ENCODE measurements at regions not wholly inside any gene's neighbourhood (a gene's known extent, or its start where the extent isn't known, plus 50 kb on each side); places are given as distances from the start of the nearest gene placed in this dataset.

GRCh38 chr10:27451054-27451453 lies 53.0 kb upstream of the RAB18 start:
- Histone ChIP-seq H3K27ac (ENCODE audit: low read depth, low read length) (no peak overlapping the region), H3K27me3 (ENCODE audit: insufficient read depth, low read length) (no peaks in the 10 kb centered on the region), H3K4me1 (ENCODE audit: insufficient read depth, low read length) (no peaks in the 10 kb centered on the region), H3K9me3 (ENCODE audit: insufficient read depth, low read depth, low read length) (no peaks in the 10 kb centered on the region), H3K36me3 (ENCODE audit: insufficient read depth, low read length) (no peaks in the 10 kb centered on the region), H3K4me3 (ENCODE audit: low read length) (no peak overlapping the region), H3K9ac (ENCODE audit: low read depth, low read length) (no peak overlapping the region)
- 95% methylated on average over 6 of the region's 6 CpGs for WGBS

GRCh38 chr10:27450225-27450624 lies 53.9 kb upstream of the RAB18 start:
- Histone ChIP-seq H3K9ac (ENCODE audit: low read depth, low read length) (no peak overlapping the region), H3K36me3 (ENCODE audit: insufficient read depth, low read length) (no peaks in the 10 kb centered on the region), H3K4me3 (ENCODE audit: low read length) (no peak overlapping the region), H3K27me3 (ENCODE audit: insufficient read depth, low read length) (no peaks in the 10 kb centered on the region), H3K4me1 (ENCODE audit: insufficient read depth, low read length) (no peaks in the 10 kb centered on the region), H3K9me3 (ENCODE audit: insufficient read depth, low read depth, low read length) (no peaks in the 10 kb centered on the region), H3K27ac (ENCODE audit: low read depth, low read length) (no peak overlapping the region)

GRCh38 chr10:27449571-27449970 lies 54.5 kb upstream of the RAB18 start:
- no peak overlapping the region for H3K27ac ChIP-seq (ENCODE audit: low read depth, low read length)
- H3K27me3 ChIP-seq (ENCODE audit: insufficient read depth, low read length): no peaks in the 10 kb centered on the region
- H3K9ac ChIP-seq (ENCODE audit: low read depth, low read length): no peak overlapping the region
- H3K36me3 ChIP-seq (ENCODE audit: insufficient read depth, low read length): no peaks in the 10 kb centered on the region
- no peaks in the 10 kb centered on the region for H3K9me3 ChIP-seq (ENCODE audit: insufficient read depth, low read depth, low read length)
- no peaks in the 10 kb centered on the region for H3K4me1 ChIP-seq (ENCODE audit: insufficient read depth, low read length)
- no peak overlapping the region for H3K4me3 ChIP-seq (ENCODE audit: low read length)
- 91% methylated on average over 3 of the region's 4 CpGs for WGBS

GRCh38 chr10:27448921-27449320 lies 55.2 kb upstream of the RAB18 start:
- Histone ChIP-seq H3K4me3 (ENCODE audit: low read length) (no peak overlapping the region), H3K27ac (ENCODE audit: low read depth, low read length) (no peak overlapping the region), H3K36me3 (ENCODE audit: insufficient read depth, low read length) (no peaks in the 10 kb centered on the region), H3K27me3 (ENCODE audit: insufficient read depth, low read length) (no peaks in the 10 kb centered on the region), H3K9me3 (ENCODE audit: insufficient read depth, low read depth, low read length) (no peaks in the 10 kb centered on the region), H3K4me1 (ENCODE audit: insufficient read depth, low read length) (no peaks in the 10 kb centered on the region), H3K9ac (ENCODE audit: low read depth, low read length) (no peak overlapping the region)
- WGBS: 96% methylated on average over 2 of the region's 2 CpGs

GRCh38 chr10:27447540-27447939 lies 56.6 kb upstream of the RAB18 start:
- 98% methylated on average over 3 of the region's 3 CpGs for WGBS
- H3K4me1 ChIP-seq (ENCODE audit: insufficient read depth, low read length): no peaks in the 10 kb centered on the region
- no peak overlapping the region for H3K9ac ChIP-seq (ENCODE audit: low read depth, low read length)
- H3K27me3 ChIP-seq (ENCODE audit: insufficient read depth, low read length): no peaks in the 10 kb centered on the region
- H3K9me3 ChIP-seq (ENCODE audit: insufficient read depth, low read depth, low read length): no peaks in the 10 kb centered on the region
- H3K36me3 ChIP-seq (ENCODE audit: insufficient read depth, low read length): no peaks in the 10 kb centered on the region
- no peak overlapping the region for H3K4me3 ChIP-seq (ENCODE audit: low read length)
- H3K27ac ChIP-seq (ENCODE audit: low read depth, low read length): no peak overlapping the region

- Histone ChIP-seq H3K4me1 (ENCODE audit: insufficient read depth, low read length) (no peaks in the 10 kb centered on the region), H3K9ac (ENCODE audit: low read depth, low read length) (no peak overlapping the region), H3K27ac (ENCODE audit: low read depth, low read length) (no peak overlapping the region), H3K9me3 (ENCODE audit: insufficient read depth, low read depth, low read length) (no peaks in the 10 kb centered on the region), H3K27me3 (ENCODE audit: insufficient read depth, low read length) (no peaks in the 10 kb centered on the region), H3K4me3 (ENCODE audit: low read length) (no peak overlapping the region), H3K36me3 (ENCODE audit: insufficient read depth, low read length) (no peaks in the 10 kb centered on the region)
- WGBS: 56% methylated on average over 3 of the region's 5 CpGs
These were observed 57.8 kb upstream of the RAB18 start for GRCh38 chr10:27446091-27446918.

GRCh38 chr10:27445070-27445469 lies 59.0 kb upstream of the RAB18 start:
- H3K27me3 ChIP-seq (ENCODE audit: insufficient read depth, low read length): no peaks in the 10 kb centered on the region
- no peaks in the 10 kb centered on the region for H3K36me3 ChIP-seq (ENCODE audit: insufficient read depth, low read length)
- H3K27ac ChIP-seq (ENCODE audit: low read depth, low read length): no peak overlapping the region
- WGBS: 86% methylated on average over 4 of the region's 5 CpGs
- H3K9me3 ChIP-seq (ENCODE audit: insufficient read depth, low read depth, low read length): no peaks in the 10 kb centered on the region
- no peak overlapping the region for H3K9ac ChIP-seq (ENCODE audit: low read depth, low read length)
- no peak overlapping the region for H3K4me3 ChIP-seq (ENCODE audit: low read length)
- no peaks in the 10 kb centered on the region for H3K4me1 ChIP-seq (ENCODE audit: insufficient read depth, low read length)

- Histone ChIP-seq H3K9ac (ENCODE audit: low read depth, low read length) (no peak overlapping the region), H3K4me1 (ENCODE audit: insufficient read depth, low read length) (no peaks in the 10 kb centered on the region), H3K27me3 (ENCODE audit: insufficient read depth, low read length) (no peaks in the 10 kb centered on the region), H3K9me3 (ENCODE audit: insufficient read depth, low read depth, low read length) (no peaks in the 10 kb centered on the region), H3K27ac (ENCODE audit: low read depth, low read length) (no peak overlapping the region), H3K4me3 (ENCODE audit: low read length) (no peak overlapping the region), H3K36me3 (ENCODE audit: insufficient read depth, low read length) (no peaks in the 10 kb centered on the region)
- WGBS: 73% methylated on average over 2 of the region's 2 CpGs
These were observed 63.6 kb upstream of the RAB18 start for GRCh38 chr10:27440478-27440877.

- Histone ChIP-seq H3K36me3 (ENCODE audit: insufficient read depth, low read length) (no peaks in the 10 kb centered on the region), H3K27ac (ENCODE audit: low read depth, low read length) (no peak overlapping the region), H3K27me3 (ENCODE audit: insufficient read depth, low read length) (no peaks in the 10 kb centered on the region), H3K9ac (ENCODE audit: low read depth, low read length) (no peak overlapping the region), H3K4me3 (ENCODE audit: low read length) (no peak overlapping the region), H3K9me3 (ENCODE audit: insufficient read depth, low read depth, low read length) (no peaks in the 10 kb centered on the region), H3K4me1 (ENCODE audit: insufficient read depth, low read length) (no peaks in the 10 kb centered on the region)
These were observed 64.1 kb upstream of the RAB18 start for GRCh38 chr10:27440021-27440420.

GRCh38 chr10:27439101-27439500 lies 65.0 kb upstream of the RAB18 start:
- no CpG with 5 or more reads among the region's 1 CpG for WGBS
- H3K4me3 ChIP-seq (ENCODE audit: low read length): no peak overlapping the region
- no peak overlapping the region for H3K9ac ChIP-seq (ENCODE audit: low read depth, low read length)
- H3K36me3 ChIP-seq (ENCODE audit: insufficient read depth, low read length): no peaks in the 10 kb centered on the region
- H3K27ac ChIP-seq (ENCODE audit: low read depth, low read length): no peak overlapping the region
- no peaks in the 10 kb centered on the region for H3K9me3 ChIP-seq (ENCODE audit: insufficient read depth, low read depth, low read length)
- no peaks in the 10 kb centered on the region for H3K4me1 ChIP-seq (ENCODE audit: insufficient read depth, low read length)
- H3K27me3 ChIP-seq (ENCODE audit: insufficient read depth, low read length): no peaks in the 10 kb centered on the region

GRCh38 chr10:27437775-27438174 lies 66.3 kb upstream of the RAB18 start:
- no peaks in the 10 kb centered on the region for H3K9me3 ChIP-seq (ENCODE audit: insufficient read depth, low read depth, low read length)
- no peaks in the 10 kb centered on the region for H3K4me1 ChIP-seq (ENCODE audit: insufficient read depth, low read length)
- no peaks in the 10 kb centered on the region for H3K27me3 ChIP-seq (ENCODE audit: insufficient read depth, low read length)
- no peak overlapping the region for H3K9ac ChIP-seq (ENCODE audit: low read depth, low read length)
- H3K27ac ChIP-seq (ENCODE audit: low read depth, low read length): no peak overlapping the region
- H3K4me3 ChIP-seq (ENCODE audit: low read length): no peak overlapping the region
- H3K36me3 ChIP-seq (ENCODE audit: insufficient read depth, low read length): no peaks in the 10 kb centered on the region

GRCh38 chr10:27436710-27437109 lies 67.4 kb upstream of the RAB18 start:
- Histone ChIP-seq H3K27me3 (ENCODE audit: insufficient read depth, low read length) (no peaks in the 10 kb centered on the region), H3K4me1 (ENCODE audit: insufficient read depth, low read length) (no peaks in the 10 kb centered on the region), H3K9ac (ENCODE audit: low read depth, low read length) (no peak overlapping the region), H3K4me3 (ENCODE audit: low read length) (no peak overlapping the region), H3K9me3 (ENCODE audit: insufficient read depth, low read depth, low read length) (no peaks in the 10 kb centered on the region), H3K36me3 (ENCODE audit: insufficient read depth, low read length) (no peaks in the 10 kb centered on the region), H3K27ac (ENCODE audit: low read depth, low read length) (no peak overlapping the region)
- 88% methylated on average over 8 of the region's 8 CpGs for WGBS

Data from HUES64 (cell line).